SK-N-SH (cell line): ENCODE measurements at regions not wholly inside any gene's neighbourhood (a gene's known extent, or its start where the extent isn't known, plus 50 kb on each side); places are given as distances from the start of the nearest gene placed in this dataset.
A peak's percentile ranks its signal among the peaks of the same experiment; 100 is the strongest.

Experiments used
- CTCF ChIA-PET: fragments of 300-600, 350-600 bp; formaldehyde crosslinking; extraction: SDS; loops from one replicate; lab custom pipeline; 2021; lab: Yijun Ruan, JAX
- POLR2A ChIA-PET: fragments of 350-600 bp; sonication (Branson Sonifier 250); formaldehyde crosslinking; extraction: SDS; loops from one replicate; lab custom pipeline; 2020; ENCODE audit warnings: antibody characterized with exemption, inconsistent platforms; lab: Yijun Ruan, JAX
- DNase-seq: peaks from one replicate; pipeline ENCODE4 v3.0.0; 2012
- H2AFZ ChIP-seq: fragments of 200-600 bp; sonication (generic); 2 replicates; pipeline ENCODE4 v1.8.1; 2016; ENCODE audit warnings: antibody characterized with exemption, mild to moderate bottlenecking, low read depth
- H3F3A ChIP-seq: fragments of 200-600 bp; sonication (generic); replicated peaks from 2 replicates; pipeline ENCODE3; 2016; ENCODE audit warnings: antibody characterized with exemption, mild to moderate bottlenecking; ENCODE audit not compliant: insufficient read depth
- H3K27ac ChIP-seq, 2 experiments: fragments of 200-500 bp in 1 of 2; fragments of 200-600 bp in 1 of 2; sonication (Bioruptor generic) in 1 of 2; sonication (generic), shearing (Covaris generic) in 1 of 2; 2 replicates each; pipeline versions ENCODE4 v1.5.1 to v1.6.1; 2014 to 2016; ENCODE audit warnings: low read depth in 2 of 2, inconsistent platforms in 1 of 2, low read length in 1 of 2, mild to moderate bottlenecking in 1 of 2, mixed read lengths in 1 of 2
- H3K27me3 ChIP-seq: fragments of 200-600 bp; sonication (generic), shearing (Covaris generic); 2 replicates; pipeline ENCODE4 v1.6.1; 2016; ENCODE audit warnings: mixed run types; ENCODE audit not compliant: insufficient read depth
- H3K36me3 ChIP-seq, 2 experiments: fragments of 200-500 bp in 1 of 2; fragments of 200-600 bp in 1 of 2; sonication (Bioruptor generic) in 1 of 2; sonication (generic) in 1 of 2; replicated peaks in 1 of 2; 2 replicates each; pipeline versions ENCODE3 to v1.5.1; 2014 to 2016; ENCODE audit warnings: low read length in 1 of 2, mild to moderate bottlenecking in 1 of 2; ENCODE audit not compliant: insufficient read depth in 2 of 2, control insufficient read depth in 1 of 2
- H3K4me1 ChIP-seq, 2 experiments: fragments of 200-500 bp in 1 of 2; fragments of 200-600 bp in 1 of 2; sonication (Bioruptor generic) in 1 of 2; sonication (generic), shearing (Covaris generic) in 1 of 2; 2 replicates each; pipeline versions ENCODE4 v1.5.1 to v1.6.1; 2014 to 2016; ENCODE audit warnings: low read depth in 1 of 2, low read length in 1 of 2, mixed run types in 1 of 2; ENCODE audit not compliant: insufficient read depth in 2 of 2, control insufficient read depth in 1 of 2
- H3K4me2 ChIP-seq: fragments of 200-600 bp; sonication (generic), shearing (Covaris generic); 2 replicates; pipeline ENCODE4 v1.6.1; 2017; ENCODE audit warnings: mixed run types
- H3K4me3 ChIP-seq, 2 experiments: fragments of 200-500 bp in 1 of 2; fragments of 200-600 bp in 1 of 2; sonication (Bioruptor generic) in 1 of 2; sonication (generic), shearing (Covaris generic) in 1 of 2; 2 replicates each; pipeline versions ENCODE4 v1.5.1 to v1.8.1; 2014 to 2016; ENCODE audit warnings: low read depth in 2 of 2, inconsistent platforms in 1 of 2, low read length in 1 of 2, mild to moderate bottlenecking in 1 of 2, mixed read lengths in 1 of 2, moderate library complexity in 1 of 2
- H3K79me2 ChIP-seq: fragments of 200-600 bp; sonication (generic); 2 replicates; pipeline ENCODE4 v1.8.1; 2017; ENCODE audit warnings: mild to moderate bottlenecking; ENCODE audit not compliant: insufficient read depth
- H3K9ac ChIP-seq: fragments of 200-600 bp; sonication (generic); 2 replicates; pipeline ENCODE4 v1.6.1; 2017; ENCODE audit warnings: mixed run types
- H3K9me2 ChIP-seq: fragments of 200-600 bp; sonication (generic); 2 replicates; pipeline ENCODE4 v1.6.1; 2017; ENCODE audit warnings: mixed run types
- H3K9me3 ChIP-seq: fragments of 200-600 bp; sonication (generic); 2 replicates; pipeline ENCODE4 v1.6.1; 2017; ENCODE audit warnings: mixed run types, mild to moderate bottlenecking, moderate library complexity
- H4K20me1 ChIP-seq: fragments of 200-600 bp; sonication (generic); 2 replicates; pipeline ENCODE4 v1.6.1; 2017; ENCODE audit warnings: mild to moderate bottlenecking, mixed run types; ENCODE audit not compliant: insufficient read depth
- CHD2 ChIP-seq: fragments of 150-350 bp; IDR thresholded peaks from 2 replicates; pipeline ENCODE4 v1.6.1; 2018; ENCODE audit warnings: low read length; ENCODE audit not compliant: partially characterized antibody
- CTCF ChIP-seq: fragments of 200-600 bp; sonication (generic); IDR thresholded peaks from 2 replicates; pipeline ENCODE4 v1.6.1; 2017; ENCODE audit warnings: antibody characterized with exemption, mild to moderate bottlenecking, moderate library complexity
- EP300 ChIP-seq, 2 experiments: IDR thresholded peaks; 2 replicates each; pipeline versions ENCODE4 v1.4.0 to v1.6.1; 2012; ENCODE audit warnings: borderline replicate concordance in 1 of 2, low read depth in 1 of 2, low read length in 1 of 2
- EZH2phosphoT487 ChIP-seq: fragments of 200-600 bp; sonication (generic); IDR thresholded peaks from 2 replicates; pipeline ENCODE4 v1.6.1; 2017; ENCODE audit warnings: low read depth, mixed run types, mild to moderate bottlenecking, antibody characterized with exemption, moderate library complexity, borderline replicate concordance
- FOXJ3 ChIP-seq: sonication (generic); formaldehyde crosslinking; IDR thresholded peaks from 2 replicates; pipeline ENCODE4 v1.5.1; 2020; ENCODE audit warnings: mild to moderate bottlenecking, missing genetic modification reagents
- GABPA ChIP-seq: IDR thresholded peaks from 2 replicates; pipeline ENCODE4 v1.4.0; 2012; ENCODE audit warnings: low read depth, mild to moderate bottlenecking
- GATA2 ChIP-seq: sonication (generic); formaldehyde crosslinking; IDR thresholded peaks from 2 replicates; pipeline ENCODE4 v1.5.0; 2020; ENCODE audit warnings: mild to moderate bottlenecking, missing genetic modification reagents
- MXI1 ChIP-seq: IDR thresholded peaks from 2 replicates; pipeline ENCODE4 v1.6.1; 2012; ENCODE audit warnings: mild to moderate bottlenecking, low read depth, low read length, improper control_type of control experiment
- PBX3 ChIP-seq: IDR thresholded peaks from 2 replicates; pipeline ENCODE4; 2012
- POLR2AphosphoS5 ChIP-seq: IDR thresholded peaks from 2 replicates; pipeline ENCODE4 v1.6.1; 2012; ENCODE audit warnings: low read depth, low read length
- RAD21 ChIP-seq: IDR thresholded peaks from 2 replicates; pipeline ENCODE4 v1.6.1; 2012; ENCODE audit warnings: mild to moderate bottlenecking, low read length
- RCOR1 ChIP-seq: fragments of 150-350 bp; IDR thresholded peaks from 2 replicates; pipeline ENCODE4 v1.6.1; 2017; ENCODE audit warnings: antibody characterized with exemption, low read length
- RXRA ChIP-seq: IDR thresholded peaks from 2 replicates; pipeline ENCODE4 v1.4.0; 2012; ENCODE audit warnings: low read depth, mild to moderate bottlenecking, borderline replicate concordance
- SIN3A ChIP-seq: IDR thresholded peaks from 2 replicates; pipeline ENCODE4 v1.6.1; 2012; ENCODE audit warnings: low read depth, mild to moderate bottlenecking, low read length, moderate library complexity, borderline replicate concordance
- SMC3 ChIP-seq: IDR thresholded peaks from 2 replicates; pipeline ENCODE4 v1.6.1; 2012; ENCODE audit warnings: low read depth, low read length, improper control_type of control experiment
- TCF12 ChIP-seq: IDR thresholded peaks from 2 replicates; pipeline ENCODE4 v1.4.0; 2012
- TEAD4 ChIP-seq: IDR thresholded peaks from 2 replicates; pipeline ENCODE4 v1.4.0; 2012; ENCODE audit warnings: mild to moderate bottlenecking, borderline replicate concordance; ENCODE audit not compliant: insufficient read depth
- USF2 ChIP-seq: fragments of 150-350 bp; IDR thresholded peaks from 2 replicates; pipeline ENCODE4 v1.6.1; 2017; ENCODE audit warnings: antibody characterized with exemption, low read length, low read depth, borderline replicate concordance
- YY1 ChIP-seq: IDR thresholded peaks from 2 replicates; pipeline ENCODE4 v1.4.0; 2012; ENCODE audit warnings: low read depth, mild to moderate bottlenecking
- ZBTB33 ChIP-seq: IDR thresholded peaks from 2 replicates; pipeline ENCODE4 v1.4.0; 2012; ENCODE audit warnings: low read depth, borderline replicate concordance
- WGBS: methylation state at CpG from one replicate; pipeline ENCODE4 v1.1.6; 2017; ENCODE audit warnings: low lambda C conversion rate; 5-methylcytosine and 5-hydroxymethylcytosine counted together

GRCh38 chr1:29475326-29475725, 239.0 kb downstream of the PTPRU start:
- no peaks in the 10 kb centered on the region for H3K9me3 ChIP-seq
- WGBS: 20% methylated on average over 1 of the region's 7 CpGs
- ChIA-PET POLR2A (no interaction called here), CTCF (no interaction called here)
- H3K4me2 ChIP-seq: no peak overlapping the region
- H3K27ac ChIP-seq: peak overlapping the region in 1 of 2 experiments; percentile 100; a peak in 3 of 4 replicates
- no peak overlapping the region for H3K9ac ChIP-seq
- H3K27me3 ChIP-seq: no peaks in the 10 kb centered on the region; the same call in 1 of the 2 replicates
- peaks cover 0 to 56% of the 10 kb centered on the region in 2 experiments; a peak in 2 of 4 replicates for H3K4me1 ChIP-seq
- TF ChIP-seq TCF12 (no peak), GABPA (no peak), FOXJ3 (CRISPR knock-in tag) (no peak), RCOR1 (peak; percentile 7; the same call in 1 of the 2 replicates), POLR2AphosphoS5 (no peak), TEAD4 (no peak), ZBTB33 (no peak), CHD2 (no peak), EP300 (IDR thresholded peaks at IDR 0.05; ENCODE audit: borderline replicate concordance in 1 of 2, low read depth in 1 of 2, low read length in 1 of 2) (peak in 1 of 2 experiments; percentile 40; a peak in 1 of 4 replicates)
- H3K36me3 ChIP-seq: no peaks in the 10 kb centered on the region
- no peaks in the 10 kb centered on the region for H3F3A ChIP-seq
- H3K79me2 ChIP-seq: no peaks in the 10 kb centered on the region
- no peaks in the 10 kb centered on the region for H4K20me1 ChIP-seq
- peak; percentile 70 for DNase-seq
- no peak overlapping the region for H2AFZ ChIP-seq
- H3K9me2 ChIP-seq: no peaks in the 10 kb centered on the region
- no peak overlapping the region for H3K4me3 ChIP-seq

GRCh38 chr1:29474274-29475244, 238.2 kb downstream of the PTPRU start:
- ChIA-PET CTCF (interaction anchor here (1.2 to 3.0 kb wide), 6 partner anchors 24 to 229 kb away, joined by 3 to 10 read pairs (median 4); no protein-coding TSS in a partner anchor), POLR2A (interaction anchor here (0.7 to 2.1 kb wide), 9 partner anchors 16 to 235 kb away, joined by 3 to 9 read pairs (median 3); no protein-coding TSS in a partner anchor)
- H2AFZ ChIP-seq: no peak overlapping the region
- DNase-seq: peak; percentile 81
- H3K9me3 ChIP-seq: no peaks in the 10 kb centered on the region
- 6% methylated on average over 8 of the region's 9 CpGs for WGBS
- peak overlapping the region in 1 of 2 experiments; percentile 100; a peak in 3 of 4 replicates for H3K27ac ChIP-seq
- H3K36me3 ChIP-seq: no peaks in the 10 kb centered on the region
- H3K4me2 ChIP-seq: no peak overlapping the region
- no peak overlapping the region for H3K4me3 ChIP-seq
- no peaks in the 10 kb centered on the region for H3K9me2 ChIP-seq
- H3K4me1 ChIP-seq: peaks cover 0 to 63% of the 10 kb centered on the region in 2 experiments; a peak in 2 of 4 replicates
- H3K79me2 ChIP-seq: no peaks in the 10 kb centered on the region
- H3F3A ChIP-seq: no peaks in the 10 kb centered on the region
- H3K9ac ChIP-seq: no peak overlapping the region
- H3K27me3 ChIP-seq: no peaks in the 10 kb centered on the region; the same call in 1 of the 2 replicates
- H4K20me1 ChIP-seq: no peaks in the 10 kb centered on the region
- TF ChIP-seq GATA2 (CRISPR knock-in tag) (peak; percentile 100), CTCF (no peak), RAD21 (peak; percentile 37; the same call in 1 of the 2 replicates), PBX3 (no peak), CHD2 (peak; percentile 89), EZH2phosphoT487 (no peak), SIN3A (no peak), SMC3 (peak; percentile 5; the same call in 1 of the 2 replicates), GABPA (no peak), POLR2AphosphoS5 (no peak), RXRA (no peak), USF2 (no peak), YY1 (no peak), MXI1 (peak; percentile 71; the same call in 1 of the 2 replicates)
